Heart left ventricle (tissue), 13 donors: ENCODE measurements at regions not wholly inside any gene's neighbourhood (a gene's known extent, or its start where the extent isn't known, plus 50 kb on each side); places are given as distances from the start of the nearest gene placed in this dataset.

Experiments used
- POLR2A ChIP-seq, 2 donors: fragments of 450-650 bp; IDR thresholded peaks; one replicate each; pipeline ENCODE4 v1.6.1; 2017; ENCODE audit warnings: antibody characterized with exemption in 2 of 2, mild to moderate bottlenecking in 2 of 2, moderate library complexity in 2 of 2
- TF ChIP-seq, protein P1 (sequence below), 12 donors: fragments of 200-600 bp; sonication (generic) in 4 of 12; IDR thresholded peaks; one replicate each; pipeline versions ENCODE4 v1.5.0 to v1.8.0; 2018 to 2022; ENCODE audit warnings: antibody characterized with exemption in 12 of 12, mild to moderate bottlenecking in 5 of 12
- donor health status: ischemic (EF 13 %, LVEDD 7.1; RV severe dilation, severe dysfunction).
- donor health status: DM: no; HTN: yes; CAD: no.
- donor health status: DM: no; HTN: no; CAD: no.
- donor health status: ischemic (EF 25% LVEDD 6.9; RV normal size, moderate dysfunction).
- donor health status: ischemic (EF 25% LVEDD 5.7; RV mildly dilated, moderate dysfunction).
- donor health status: ischemic (EF 35%, LVEDD 5.7; RV mildly dilated, moderate dysfunction).
- donor health status: nonischemic (EF 11% LVEDD 7.7; RV severe dilation, severe dysfunction).
- donor health status: DM: yes; HTN: yes; CAD: no.
- donor health status: PGD.
- donor health status: ischemic (EF 29% LVEDD 5.4; RV normal size, mild dysfunction).
- donor health status: nonischemic (EF 23%, LVEDD 6.1; RV moderate dilation, normal function).

DNA sequence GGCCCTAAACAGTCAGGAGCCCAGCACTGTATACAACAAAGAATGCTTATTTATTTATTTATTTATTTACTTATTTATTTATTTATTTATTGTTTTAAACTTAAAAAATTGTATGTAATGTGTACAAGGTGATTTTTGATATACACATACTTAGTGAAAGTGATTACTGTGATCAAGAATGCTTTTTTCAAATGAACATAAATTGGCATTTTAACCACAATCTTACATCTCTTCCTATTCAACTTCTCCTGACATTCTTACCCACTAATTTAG, 776.6 kb downstream of the TSN start:
- TF ChIP-seq POLR2A (IDR thresholded peaks at IDR 0.05) = no peak
- TF ChIP-seq, protein P1, sequence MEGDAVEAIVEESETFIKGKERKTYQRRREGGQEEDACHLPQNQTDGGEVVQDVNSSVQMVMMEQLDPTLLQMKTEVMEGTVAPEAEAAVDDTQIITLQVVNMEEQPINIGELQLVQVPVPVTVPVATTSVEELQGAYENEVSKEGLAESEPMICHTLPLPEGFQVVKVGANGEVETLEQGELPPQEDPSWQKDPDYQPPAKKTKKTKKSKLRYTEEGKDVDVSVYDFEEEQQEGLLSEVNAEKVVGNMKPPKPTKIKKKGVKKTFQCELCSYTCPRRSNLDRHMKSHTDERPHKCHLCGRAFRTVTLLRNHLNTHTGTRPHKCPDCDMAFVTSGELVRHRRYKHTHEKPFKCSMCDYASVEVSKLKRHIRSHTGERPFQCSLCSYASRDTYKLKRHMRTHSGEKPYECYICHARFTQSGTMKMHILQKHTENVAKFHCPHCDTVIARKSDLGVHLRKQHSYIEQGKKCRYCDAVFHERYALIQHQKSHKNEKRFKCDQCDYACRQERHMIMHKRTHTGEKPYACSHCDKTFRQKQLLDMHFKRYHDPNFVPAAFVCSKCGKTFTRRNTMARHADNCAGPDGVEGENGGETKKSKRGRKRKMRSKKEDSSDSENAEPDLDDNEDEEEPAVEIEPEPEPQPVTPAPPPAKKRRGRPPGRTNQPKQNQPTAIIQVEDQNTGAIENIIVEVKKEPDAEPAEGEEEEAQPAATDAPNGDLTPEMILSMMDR (IDR thresholded peaks at IDR 0.05) = peak in 1 of 12 donors; percentile 7
